ENCODE measurements at regions not wholly inside any gene's neighbourhood (a gene's known extent, or its start where the extent isn't known, plus 50 kb on each side); places are given as distances from the start of the nearest gene placed in this dataset.

- TF ChIP-seq CHD7 (IDR thresholded peaks at IDR 0.05; ENCODE audit: insufficient replicate concordance, low read length), result no peak
- no peak for TF ChIP-seq ATF3 (IDR thresholded peaks at IDR 0.05; ENCODE audit: insufficient read depth, low read depth, low read length)
These were observed 386.2 kb downstream of the HHIPL2 start (continued) for GRCh38 chr1:222161676-222162075.

Data from H1 (cell line).